ENCODE measurements at regions not wholly inside any gene's neighbourhood (a gene's known extent, or its start where the extent isn't known, plus 50 kb on each side); places are given as distances from the start of the nearest gene placed in this dataset.
A peak's percentile ranks its signal among the peaks of the same experiment; 100 is the strongest.

DNA sequence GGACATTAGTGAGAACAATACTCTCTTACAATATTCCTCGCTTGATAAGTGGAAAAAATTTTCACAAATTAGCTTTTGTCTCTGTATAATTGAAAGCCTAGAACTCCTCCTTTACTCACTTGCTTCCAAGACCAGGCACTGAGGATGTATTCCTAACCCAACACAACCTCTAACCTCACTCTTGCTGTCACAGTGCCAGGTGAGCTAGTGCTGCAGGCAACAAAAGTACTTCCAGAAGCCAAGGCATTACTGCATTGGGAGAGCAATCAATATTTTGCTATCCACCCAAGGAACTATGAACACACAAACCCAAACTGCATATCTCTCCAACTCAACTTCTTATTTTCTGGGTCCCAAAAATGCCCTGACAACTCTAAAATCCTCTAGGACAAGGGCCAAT is 1081.0 kb downstream of the VRK1 start:
- DNase-seq = no peak
- peak; percentile 82 for ATAC-seq
- intact Hi-C loops (cut with micrococcal nuclease) = no loop called here

DNA sequence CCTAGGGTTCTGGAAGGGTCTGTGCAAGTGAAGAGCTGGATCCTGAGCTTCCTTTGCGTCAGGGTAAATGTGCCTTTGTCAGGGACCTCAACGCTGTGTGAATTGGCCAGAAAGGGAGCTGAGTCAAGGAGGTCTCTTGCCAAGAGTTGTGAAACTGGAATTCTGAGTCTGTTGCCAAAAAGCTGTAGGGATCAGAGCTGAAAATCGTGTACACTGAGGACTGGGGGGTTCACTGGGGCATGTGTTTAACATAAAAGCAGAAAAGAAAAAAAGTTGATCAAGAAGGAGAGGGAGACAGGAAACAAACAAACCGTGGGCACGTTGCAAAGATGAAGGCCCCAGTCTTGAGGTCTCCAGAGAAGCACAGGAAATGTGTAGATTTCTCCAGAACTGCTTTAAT is 1081.5 kb downstream of the VRK1 start:
- intact Hi-C loops (cut with micrococcal nuclease) = no loop called here
- ATAC-seq = peak; percentile 95
- no peak for DNase-seq

DNA sequence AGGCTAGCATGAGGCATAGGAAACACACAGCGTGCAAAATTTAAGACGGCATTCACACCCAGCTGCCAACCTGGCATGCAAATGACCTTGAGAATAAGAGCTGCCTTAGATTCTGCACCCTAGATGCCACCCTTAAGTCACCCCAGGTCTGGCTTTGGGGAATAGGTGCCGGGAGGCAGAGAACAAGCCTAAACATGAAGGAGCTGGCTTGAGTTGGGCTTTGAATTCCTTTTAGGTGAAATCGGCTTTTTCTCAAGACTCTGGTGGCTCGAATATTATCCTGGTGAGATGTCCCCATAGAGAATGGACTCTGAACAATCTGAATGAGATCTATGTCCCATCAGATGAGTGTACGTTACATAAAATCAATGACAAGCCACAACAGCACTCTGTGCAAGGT is 1090.5 kb downstream of the VRK1 start:
- DNase-seq (no peak), ATAC-seq (no peak)
- intact Hi-C loops (cut with micrococcal nuclease) = no loop called here

DNA sequence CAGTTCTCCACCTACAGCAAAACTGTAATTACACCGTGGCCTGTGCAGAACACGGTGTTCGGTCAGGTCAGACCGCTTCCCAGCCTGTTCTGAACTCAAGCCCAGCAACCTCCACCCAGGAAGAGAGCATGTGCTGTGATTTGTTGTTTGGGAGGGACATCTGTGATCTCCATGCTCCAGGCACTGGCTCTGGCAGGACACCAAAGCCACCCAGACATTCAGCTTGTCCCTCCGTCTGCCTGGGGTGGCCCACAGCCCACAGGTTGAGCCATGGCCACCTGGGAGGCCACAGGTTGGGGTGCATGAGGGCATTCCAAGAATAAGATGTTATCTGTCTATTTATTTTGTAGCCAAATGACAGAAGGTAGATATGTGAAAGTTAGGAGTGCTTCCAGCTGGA is 1091.1 kb downstream of the VRK1 start:
- ATAC-seq (no peak), DNase-seq (no peak)
- intact Hi-C loops (cut with micrococcal nuclease) = no loop called here

DNA sequence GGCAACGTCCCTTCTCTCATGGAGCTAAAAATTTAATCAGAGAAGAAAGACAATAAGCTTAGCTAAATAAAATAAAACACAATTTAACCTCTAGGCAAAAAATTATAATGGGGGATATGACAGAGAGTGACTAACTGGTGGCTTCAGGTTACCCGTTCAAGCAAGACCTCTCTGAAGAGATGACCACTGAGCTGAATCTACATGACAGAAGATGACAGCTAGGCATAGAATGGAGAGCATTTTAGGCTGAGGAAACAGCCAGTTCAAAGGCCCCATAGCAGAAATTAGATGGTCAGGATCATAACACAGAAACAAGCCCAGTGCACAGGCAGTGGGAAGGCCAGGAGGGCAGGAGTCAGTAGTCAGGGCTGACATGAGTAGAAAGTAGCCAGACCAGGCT is 1094.3 kb downstream of the VRK1 start:
- intact Hi-C loops (cut with micrococcal nuclease) = no loop called here
- DNase-seq = no peak
- no peak for ATAC-seq

DNA sequence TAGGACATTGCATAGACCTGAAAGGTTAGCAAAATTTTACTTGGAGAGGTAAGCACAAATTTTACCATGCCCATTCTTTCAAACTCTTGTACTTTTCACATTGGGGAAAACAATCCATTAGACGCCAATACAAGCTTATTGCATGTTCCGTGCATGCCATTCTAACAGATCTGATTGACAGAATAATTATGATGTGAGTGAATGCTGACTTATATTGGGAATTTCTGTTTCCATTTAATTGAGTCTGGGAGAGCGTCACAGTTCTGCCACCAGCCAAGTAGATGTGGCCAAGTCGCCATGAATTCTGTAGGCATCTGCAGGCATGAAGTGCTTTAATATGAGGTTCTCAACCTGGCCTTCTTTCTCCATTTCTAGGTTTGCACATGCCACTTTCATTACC is 1097.4 kb downstream of the VRK1 start:
- DNase-seq = no peak
- intact Hi-C loops (cut with micrococcal nuclease) = no loop called here
- no peak for ATAC-seq

DNA sequence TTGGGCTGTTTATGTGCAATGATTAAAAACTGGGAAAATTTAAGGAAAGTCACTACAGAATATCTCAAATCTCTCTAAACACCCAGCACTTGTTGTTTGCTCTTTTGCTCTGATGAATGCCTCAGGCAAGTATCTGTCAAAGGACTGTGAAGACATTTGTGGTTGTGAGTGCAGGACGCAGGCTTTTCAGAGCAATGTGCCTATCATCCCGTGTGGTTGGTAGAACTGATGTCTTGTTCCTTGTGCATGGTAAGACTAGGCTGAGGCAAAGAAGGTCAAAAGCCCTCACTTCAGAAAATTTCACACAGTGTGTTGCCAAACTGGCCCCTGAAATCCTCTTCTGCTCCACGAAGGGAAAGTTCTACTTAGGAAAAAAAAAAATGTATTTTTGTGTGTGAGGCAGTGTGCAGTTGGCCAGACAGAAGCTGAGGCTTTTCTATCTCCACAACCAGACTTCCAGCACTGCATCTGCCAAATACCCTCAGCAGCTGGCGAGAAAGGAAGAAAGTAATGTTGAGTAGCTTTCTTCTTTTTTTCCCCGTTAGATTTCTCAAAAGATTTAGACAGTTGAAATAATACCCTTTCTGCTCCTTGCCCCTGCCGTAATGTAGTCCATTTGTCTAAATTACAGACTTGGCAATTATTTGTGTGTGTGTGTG is 1103.1 kb downstream of the VRK1 start:
- ATAC-seq (no peak), DNase-seq (no peak)
- intact Hi-C loops (cut with micrococcal nuclease) = no loop called here

DNA sequence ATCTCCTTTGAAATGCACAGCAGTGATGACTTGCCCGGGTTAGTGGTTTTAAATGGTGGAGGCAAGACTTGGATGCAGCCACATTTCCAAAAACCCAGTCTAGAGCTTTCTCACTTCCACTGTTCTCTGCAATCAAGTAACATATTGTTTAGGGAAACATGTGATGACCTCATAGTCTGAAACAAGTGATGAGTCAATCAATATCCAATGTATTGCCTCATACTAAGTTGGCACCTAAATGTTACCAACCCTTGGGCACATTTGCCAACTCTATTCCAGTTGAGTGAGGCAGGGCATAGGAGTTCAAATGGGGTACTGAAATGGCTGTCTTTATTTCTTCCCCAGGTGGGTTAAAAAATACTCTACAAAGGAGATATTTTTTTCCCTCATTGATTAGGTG is 1105.4 kb downstream of the VRK1 start:
- ATAC-seq (no peak), DNase-seq (no peak)
- intact Hi-C loops (cut with micrococcal nuclease) = no loop called here

DNA sequence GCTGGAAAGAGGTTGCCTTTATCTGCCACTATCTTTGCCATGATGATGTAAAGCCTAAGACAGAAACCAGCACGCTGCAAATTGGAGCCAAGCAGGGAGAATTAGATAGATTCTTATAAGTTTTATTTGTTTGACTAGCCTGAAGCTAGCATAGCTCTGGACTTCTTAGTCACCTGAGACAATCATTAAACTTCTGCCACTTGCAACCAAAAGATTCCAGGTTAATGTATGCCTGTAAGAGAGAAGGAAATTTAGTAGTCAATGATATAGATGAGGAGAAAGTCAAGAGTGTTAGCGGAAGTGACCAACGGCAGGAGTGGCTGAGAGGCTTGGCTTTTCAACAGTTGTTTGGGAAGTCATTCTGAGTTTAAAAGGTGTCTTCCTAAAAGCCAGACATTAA is 1106.6 kb downstream of the VRK1 start:
- no peak for DNase-seq
- ATAC-seq = no peak
- intact Hi-C loops (cut with micrococcal nuclease) = no loop called here

DNA sequence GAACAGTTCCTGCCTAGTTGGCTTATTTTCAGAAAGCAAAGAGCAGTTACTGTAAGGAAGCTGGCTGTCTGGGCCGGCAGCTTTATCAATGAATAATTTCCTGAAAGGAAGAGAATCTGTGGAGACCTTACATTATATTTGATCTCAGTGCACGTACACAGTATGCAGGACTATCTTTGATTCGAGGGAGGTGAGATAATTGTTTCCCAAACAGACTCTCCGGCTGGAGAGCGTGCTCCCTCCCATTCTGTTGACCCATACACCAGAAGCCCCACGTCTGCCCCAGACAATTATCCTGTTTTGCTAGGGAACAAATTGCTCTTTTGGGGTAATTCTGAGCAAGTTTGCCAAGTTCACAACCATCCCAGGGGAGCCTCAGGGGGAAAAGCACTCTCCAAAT is 1115.0 kb downstream of the VRK1 start:
- no peak for DNase-seq

DNA sequence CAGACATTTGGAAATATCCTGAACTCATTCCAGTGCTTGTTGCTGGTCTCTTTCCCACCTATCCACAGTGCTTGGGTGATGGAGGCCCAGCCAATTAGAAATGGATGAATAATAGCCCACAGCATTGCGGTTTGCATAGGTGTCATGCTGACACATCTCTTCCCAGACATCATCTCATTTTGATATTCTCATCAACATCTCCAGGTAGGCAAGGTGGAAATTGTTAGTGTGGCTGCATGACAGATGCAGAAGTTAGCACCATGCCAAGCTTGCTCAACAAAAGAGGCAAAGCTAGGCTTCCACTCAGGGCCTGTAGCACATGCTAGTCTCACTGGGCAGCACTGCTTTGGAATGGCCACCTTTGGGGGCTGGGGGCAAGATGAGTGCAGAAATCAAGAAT is 1118.9 kb downstream of the VRK1 start:
- DNase-seq = no peak
- ATAC-seq = no peak
- intact Hi-C loops (cut with micrococcal nuclease) = no loop called here

More for the DNA sequence above, 1115.0 kb downstream of the VRK1 start:
- ATAC-seq = no peak
- intact Hi-C loops (cut with micrococcal nuclease) = no loop called here

DNA sequence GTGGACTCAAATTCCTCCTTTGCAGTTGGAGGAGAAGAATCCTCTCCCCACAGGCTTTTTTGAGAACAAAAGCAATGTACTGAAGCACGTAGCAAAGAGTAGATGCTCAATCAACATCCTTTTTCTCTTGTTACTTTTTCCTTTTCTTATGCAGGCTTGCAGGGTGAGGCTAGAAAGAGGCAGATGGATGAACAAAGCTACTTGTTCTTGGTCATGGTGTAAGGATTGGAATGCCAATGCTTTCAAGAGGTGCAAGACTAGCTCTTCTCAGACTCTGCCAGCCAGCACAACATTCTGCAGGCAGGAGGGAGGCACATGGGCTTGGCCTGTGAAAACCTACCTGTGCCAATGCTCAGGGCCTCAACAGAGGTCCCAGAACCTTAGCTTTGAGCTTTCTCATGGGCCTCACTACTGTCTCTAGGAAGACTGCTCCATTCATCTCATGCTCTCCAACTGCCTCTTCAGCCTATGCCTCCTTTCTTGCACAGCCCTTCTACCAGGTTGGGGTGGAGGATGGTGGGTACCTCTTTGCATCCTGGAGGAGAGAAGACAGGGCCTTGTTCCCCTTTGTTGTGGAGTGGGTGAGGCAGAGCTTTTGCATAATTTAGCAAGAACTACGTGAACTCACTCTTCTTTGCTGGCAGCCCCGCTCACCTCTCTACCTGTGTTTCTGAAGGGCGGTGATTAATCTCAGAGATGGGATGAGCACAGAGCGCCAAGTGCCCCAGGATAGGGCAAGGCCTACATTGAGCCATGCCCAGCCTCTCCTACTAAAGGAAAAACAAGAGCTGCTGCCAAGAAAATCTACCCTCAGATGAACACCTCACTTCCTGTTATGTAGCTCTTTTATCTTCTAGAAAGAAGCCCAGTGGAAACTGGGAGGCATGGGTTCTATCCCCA is 1119.7 kb downstream of the VRK1 start:
- no peak for DNase-seq
- no peak for ATAC-seq
- intact Hi-C loops (cut with micrococcal nuclease) = no loop called here

DNA sequence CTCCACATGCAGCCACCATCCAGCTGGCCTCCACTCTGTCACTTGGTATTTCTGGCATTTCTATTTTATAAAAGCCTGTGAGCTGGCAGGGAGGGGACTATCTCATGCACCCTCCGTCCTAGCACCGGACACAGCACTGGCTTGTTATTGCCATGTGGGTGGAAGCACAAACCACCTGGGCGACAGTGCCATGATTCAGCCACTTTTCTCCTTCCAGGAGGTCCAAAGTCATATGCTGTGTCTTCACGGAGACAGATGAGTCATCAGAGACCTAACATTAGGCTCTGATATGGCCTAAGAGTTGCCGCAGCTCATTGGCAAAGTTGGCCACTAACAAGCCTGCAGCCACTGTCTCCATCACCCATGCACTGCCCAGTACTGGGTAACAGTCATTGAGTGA is 1123.0 kb downstream of the VRK1 start:
- no peak for DNase-seq
- no peak for ATAC-seq
- intact Hi-C loops (cut with micrococcal nuclease) = no loop called here

DNA sequence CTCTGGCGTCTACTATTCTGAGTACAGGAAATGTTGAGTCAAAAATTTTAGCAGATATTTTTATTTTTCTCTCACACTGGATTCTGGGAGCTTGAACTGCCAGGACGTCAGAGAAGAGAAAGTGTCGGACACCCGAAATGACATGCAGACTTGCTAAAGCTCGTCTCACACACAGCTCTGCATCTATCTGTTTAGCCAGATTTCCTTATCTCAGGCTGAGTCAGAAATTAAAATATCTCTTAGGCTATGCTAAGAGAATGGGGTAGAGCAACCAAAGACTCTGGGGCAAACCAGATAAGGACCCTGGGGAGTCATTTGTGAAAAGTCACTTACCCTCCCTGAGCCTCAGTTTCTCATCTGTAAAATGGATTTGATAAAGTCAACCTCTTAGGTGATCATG is 1124.1 kb downstream of the VRK1 start:
- intact Hi-C loops (cut with micrococcal nuclease) = no loop called here
- no peak for ATAC-seq
- no peak for DNase-seq

DNA sequence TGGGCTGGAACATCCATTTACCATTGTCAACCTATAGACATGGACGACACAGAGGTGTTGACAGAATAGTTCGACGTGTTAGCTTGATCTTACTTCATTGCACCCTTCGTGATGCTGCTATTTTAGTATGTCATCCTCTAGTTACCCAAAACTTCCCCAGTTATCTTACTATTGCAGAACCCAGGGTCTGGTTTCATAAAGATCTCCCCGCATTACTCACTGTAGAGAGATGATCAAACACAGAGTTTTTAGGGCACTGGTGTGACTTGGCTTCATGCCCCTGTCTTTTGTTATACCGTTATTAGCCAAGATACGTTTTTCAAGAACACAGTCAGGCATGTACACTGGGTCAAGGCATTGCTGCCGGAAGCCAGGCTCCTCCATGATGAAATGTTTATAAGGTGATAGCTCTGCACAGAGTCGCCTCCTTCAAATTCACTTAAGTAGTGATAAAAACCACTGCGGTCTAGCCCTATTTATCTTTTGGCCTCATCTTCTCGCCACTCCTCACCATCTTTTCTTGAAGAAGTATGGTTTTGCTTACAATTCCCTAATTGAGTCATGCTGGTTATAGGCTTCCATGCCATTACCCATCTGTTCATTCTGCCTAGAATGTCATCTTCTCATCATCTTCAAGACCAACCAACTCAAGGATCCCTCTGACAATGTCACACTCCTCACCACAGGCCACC is 1127.9 kb downstream of the VRK1 start:
- ATAC-seq (no peak), DNase-seq (no peak)
- intact Hi-C loops (cut with micrococcal nuclease) = no loop called here

DNA sequence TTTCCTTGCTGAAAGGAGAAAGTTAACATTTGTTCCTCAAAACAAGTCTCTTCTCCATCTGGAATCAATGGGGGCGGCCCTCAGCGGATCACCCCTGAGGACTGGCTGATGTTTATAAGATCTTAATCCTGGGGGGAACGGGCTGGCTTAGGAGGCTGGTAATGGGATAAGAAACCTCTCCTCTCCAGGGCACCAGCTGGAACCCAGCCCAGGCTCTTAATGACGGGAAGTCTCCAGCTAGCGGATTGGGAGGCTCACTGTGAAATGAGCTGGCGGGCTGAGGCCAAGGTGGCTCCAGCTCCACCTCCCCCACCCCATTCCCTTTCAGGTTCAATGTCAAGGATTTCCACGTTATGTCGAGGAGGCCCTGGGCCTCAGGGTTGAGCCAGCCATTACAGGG is 1133.0 kb downstream of the VRK1 start:
- DNase-seq = no peak
- ATAC-seq = no peak
- intact Hi-C loops (cut with micrococcal nuclease) = no loop called here

DNA sequence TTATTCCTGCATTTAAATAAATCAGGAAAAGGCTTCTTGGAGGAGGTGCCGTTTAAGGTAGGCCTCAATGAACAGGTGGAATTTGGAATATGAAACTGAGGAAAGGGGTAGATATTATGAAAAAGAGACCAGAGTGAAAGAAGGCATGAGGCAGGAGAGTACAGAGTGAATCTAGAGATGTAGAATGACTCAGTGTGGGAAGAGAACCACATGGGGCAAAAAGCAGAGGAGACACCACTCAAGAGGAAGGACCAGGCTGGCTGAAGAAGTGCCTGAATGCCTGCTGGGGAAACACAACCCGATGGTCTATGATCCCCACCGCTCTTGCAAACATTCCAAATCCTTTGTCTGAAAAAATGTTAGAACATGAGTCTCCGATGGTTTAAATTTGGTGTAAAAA is 1134.1 kb downstream of the VRK1 start:
- ATAC-seq (no peak), DNase-seq (no peak)
- intact Hi-C loops (cut with micrococcal nuclease) = no loop called here

DNA sequence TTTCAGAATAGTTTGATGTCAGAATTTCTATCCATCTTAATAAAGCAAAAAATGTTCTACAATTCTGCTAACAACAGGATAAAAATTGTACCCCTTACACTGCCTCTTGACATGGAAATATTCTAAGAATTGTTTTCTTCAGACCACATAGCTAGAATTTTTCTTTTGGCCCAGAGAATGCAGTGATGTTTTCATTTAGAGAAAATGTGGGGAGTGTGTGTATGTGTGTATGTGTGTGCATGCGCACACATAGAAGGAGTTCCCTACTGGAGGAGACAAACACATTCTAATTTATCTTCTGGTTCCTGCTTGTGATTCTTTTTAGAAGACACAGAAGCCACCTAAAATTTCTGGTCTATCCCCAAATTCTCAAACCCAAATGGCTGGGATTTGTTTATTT is 1145.7 kb downstream of the VRK1 start:
- ATAC-seq (no peak), DNase-seq (no peak)
- intact Hi-C loops (cut with micrococcal nuclease) = no loop called here

DNA sequence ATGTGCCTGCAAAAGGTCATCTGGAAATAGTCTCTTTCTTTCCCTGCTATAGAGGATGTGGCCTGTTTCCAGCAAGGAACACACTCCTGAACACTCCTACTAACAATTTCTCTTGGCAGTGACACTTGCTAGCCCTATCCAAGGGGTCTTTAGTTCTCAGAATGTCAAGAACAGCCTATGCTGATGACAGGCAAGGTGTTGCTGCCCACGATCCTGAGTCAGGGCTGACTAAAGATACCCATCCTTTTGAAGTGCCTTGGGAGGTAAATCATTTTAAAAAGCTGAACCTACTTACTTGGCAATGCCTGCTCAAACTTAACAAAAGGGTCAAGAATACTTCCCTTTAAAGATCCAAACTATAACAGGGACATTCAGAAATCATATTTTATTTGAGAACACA is 1146.4 kb downstream of the VRK1 start:
- intact Hi-C loops (cut with micrococcal nuclease) = no loop called here
- ATAC-seq (no peak), DNase-seq (no peak)

DNA sequence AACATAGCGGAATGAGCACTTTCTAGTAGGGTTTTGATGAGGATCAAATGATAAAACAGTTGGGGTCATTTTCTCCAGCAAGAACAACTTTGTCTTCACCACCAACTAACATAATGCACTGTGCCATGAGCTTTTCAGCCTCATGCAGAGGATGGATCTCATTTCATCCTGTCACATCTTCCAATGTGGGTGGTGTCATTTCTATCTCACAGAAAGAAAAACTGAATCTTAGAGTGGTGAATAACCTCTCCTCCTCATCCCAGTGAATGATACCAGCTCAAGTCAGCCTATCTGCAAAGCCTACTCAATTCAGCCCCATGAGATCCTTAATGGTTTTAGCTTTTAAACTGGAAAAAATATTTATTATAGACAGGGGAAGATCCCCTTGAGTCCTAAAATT is 1147.2 kb downstream of the VRK1 start:
- ATAC-seq = no peak
- intact Hi-C loops (cut with micrococcal nuclease) = no loop called here
- no peak for DNase-seq

DNA sequence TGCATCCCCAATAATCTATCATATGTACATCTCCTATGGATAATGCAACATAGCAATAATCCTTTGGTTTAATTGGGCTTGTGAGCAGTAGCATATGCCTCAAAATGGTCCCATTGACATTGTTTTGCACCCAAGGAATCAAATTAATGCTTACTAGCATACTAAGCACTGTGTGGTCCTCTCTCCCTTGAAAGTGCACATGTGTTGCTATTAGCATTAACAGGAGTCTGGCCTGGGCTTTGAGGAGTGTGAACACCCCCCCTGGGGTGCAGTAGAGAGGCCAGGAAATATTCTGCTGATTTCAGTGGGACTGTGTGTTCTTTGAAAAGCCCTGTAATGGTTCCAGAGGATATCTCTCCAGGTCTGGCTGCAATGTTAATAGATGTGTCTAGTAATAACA is 1148.4 kb downstream of the VRK1 start:
- DNase-seq (no peak), ATAC-seq (no peak)
- intact Hi-C loops (cut with micrococcal nuclease) = no loop called here

Data from left ventricle myocardium superior (tissue), 1 donor.